ENCODE measurements at regions not wholly inside any gene's neighbourhood (a gene's known extent, or its start where the extent isn't known, plus 50 kb on each side); places are given as distances from the start of the nearest gene placed in this dataset.
"Not testable (repeated sequence)": the region's sequence is repeated elsewhere in the genome, so short reads cannot be mapped to it uniquely, and the experiment has no call there.

- DNase-seq, result no peak
Measured at GRCh38 chr6:50899306-50899870, 80.7 kb downstream of the TFAP2B start.

- DNase-seq, result no peak
Measured at GRCh38 chr6:50902260-50902659, 83.6 kb downstream of the TFAP2B start.

- peak; percentile 76 for DNase-seq
Measured at GRCh38 chr6:50905297-50905696, 86.6 kb downstream of the TFAP2B start.

DNA sequence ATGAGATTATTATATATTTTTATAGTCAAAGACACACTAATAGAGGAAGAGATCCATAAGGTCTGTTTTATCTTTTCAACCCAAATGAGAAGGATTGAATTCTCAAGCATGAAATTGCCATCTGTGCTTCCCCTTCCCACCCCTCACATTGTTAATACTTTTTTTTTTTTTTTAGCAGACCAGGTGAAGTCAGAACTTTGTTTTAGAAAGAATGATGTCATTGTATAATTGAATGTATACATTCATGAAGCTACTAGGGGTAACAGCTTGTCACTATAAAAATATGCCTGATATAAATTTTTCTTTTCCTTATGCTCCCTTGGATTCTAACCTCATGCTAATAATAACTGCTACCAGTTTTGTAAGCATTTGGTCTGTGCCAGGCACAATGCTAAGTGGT, 88.9 kb downstream of the TFAP2B start:
- DNase-seq, result no peak

DNA sequence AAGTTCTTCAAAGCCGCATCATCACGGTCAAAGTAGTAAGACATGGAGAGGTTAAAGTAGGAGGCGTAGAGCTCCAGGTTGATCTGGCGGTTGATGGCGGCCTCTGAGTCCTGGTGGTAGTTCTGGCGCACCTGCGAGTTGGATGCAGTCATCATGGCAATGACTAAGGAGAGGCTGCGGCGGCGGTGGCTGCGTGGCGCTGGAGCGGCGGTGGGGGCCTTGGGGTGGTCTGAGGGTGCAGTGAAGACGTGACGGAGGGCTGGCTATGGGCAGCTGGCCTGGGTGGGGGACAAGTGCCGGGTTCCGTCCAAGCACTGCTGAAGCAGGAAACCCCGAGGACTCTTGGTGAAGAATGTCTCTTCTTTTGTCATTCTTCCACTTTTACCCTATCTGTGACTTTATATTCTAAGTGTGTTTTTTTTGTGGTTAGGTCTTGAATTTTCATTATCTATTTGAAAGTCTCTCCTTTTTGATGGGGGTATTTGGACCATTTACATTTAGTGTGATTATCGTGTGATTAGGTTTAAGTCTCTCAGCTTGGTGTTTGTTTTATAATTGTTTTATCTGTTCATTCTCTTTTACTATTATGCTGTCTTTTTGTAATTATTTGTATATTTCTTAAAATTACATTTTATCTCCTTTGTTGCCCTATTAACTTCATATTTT, 94.6 kb downstream of the TFAP2B start:
- no peak for DNase-seq

DNA sequence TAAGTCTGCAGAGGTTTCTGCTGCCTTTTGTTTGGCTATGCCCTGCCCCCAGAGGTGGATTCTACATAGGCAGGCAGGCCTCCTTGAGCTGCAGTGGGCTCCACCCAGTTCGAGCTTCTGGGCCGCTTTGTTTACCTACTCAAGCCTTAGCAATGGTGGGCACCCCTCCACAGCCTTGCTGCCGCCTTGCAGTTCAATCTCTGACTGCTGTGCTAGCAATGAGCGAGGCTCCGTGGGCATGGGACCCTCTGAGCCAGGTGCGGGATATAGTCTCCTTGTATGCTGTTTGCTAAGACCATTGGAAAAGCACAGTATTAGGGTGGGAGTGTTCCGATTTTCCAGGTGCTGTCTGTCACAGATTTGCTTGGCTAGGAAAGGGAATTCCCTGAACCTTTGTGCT, 102.7 kb downstream of the TFAP2B start:
- DNase-seq, result not testable (repeated sequence)

DNA sequence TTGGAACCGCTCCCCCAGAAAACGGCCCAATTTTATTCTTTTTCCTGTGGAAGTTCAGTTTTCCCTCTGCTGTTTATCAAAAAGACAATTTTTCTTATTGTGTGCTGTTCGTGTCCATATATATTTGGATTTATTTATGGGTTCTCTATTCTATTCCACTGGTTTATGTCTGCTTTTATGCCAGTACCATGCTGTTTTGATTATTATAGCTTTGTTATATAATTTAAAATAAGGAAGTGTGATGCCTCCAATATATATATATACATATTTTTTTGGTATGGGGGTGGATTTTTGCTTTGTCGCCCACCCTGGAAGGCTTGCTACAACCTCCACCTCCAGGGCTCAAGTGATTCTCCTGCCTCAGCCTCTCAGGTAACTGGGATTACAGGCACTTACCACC, 103.3 kb downstream of the TFAP2B start:
- DNase-seq, result no peak

DNA sequence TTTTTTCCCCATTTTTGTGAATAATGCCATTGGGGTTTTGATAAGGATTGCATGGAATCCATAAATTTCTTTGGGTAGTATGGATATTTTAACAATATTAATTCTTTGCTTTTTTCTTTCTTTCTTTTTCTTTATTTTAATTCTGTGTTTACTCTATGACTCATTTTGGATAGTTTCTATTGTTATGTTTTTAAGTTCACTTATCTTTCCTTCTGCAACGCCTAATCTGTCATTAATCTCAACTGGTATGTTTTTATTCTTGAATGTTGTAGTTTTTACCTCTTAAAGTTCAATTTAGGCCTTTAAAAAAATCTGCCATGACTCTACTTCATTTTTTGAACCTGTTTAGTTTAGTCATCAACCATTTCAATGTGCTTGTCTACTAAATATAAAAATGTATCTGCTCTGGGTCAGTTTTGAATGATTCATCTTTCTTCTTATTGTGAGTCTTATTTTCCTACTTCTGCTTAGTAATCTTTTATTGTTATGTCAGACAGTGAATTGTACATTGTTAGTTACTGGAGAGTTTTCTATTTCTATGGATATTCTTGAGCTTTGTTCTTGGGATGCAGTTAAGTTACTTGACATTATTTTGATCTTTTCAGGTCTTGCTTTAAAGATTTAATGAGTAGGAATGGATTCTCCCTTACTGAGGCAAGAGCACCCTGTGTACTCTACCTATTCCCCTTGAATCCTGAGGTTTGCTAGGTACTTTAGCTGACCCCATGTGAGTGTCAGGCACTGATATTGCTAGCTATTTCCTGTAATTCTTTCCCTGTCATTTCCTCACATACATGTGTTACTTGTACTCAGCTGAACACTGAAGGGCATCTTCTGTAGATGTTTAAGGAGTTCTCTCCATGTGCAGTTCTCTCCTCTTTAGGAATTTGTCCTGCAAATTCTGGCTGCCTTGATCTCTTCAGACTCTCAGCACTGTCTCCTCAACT, 104.2 kb downstream of the TFAP2B start:
- DNase-seq, result no peak

DNA sequence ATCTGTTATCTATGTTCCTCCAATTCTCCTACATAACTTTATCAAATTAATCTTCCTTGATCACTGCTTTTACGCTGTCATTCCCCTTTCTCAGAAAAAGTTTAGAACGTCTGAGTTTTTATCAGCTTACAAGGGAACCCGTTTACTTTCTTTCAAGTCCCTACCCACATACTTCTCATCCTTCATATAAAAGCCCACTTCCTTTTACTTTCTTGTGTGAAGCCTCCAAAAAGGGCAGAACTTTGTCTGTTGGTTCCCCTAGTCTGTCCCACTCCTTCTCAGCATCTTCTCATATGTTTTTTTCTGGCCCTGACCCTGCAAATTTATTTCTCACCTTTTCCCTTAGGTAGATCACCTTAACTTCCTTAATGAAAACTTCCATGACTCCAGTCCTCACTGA, 106.1 kb downstream of the TFAP2B start:
- no peak for DNase-seq

DNA sequence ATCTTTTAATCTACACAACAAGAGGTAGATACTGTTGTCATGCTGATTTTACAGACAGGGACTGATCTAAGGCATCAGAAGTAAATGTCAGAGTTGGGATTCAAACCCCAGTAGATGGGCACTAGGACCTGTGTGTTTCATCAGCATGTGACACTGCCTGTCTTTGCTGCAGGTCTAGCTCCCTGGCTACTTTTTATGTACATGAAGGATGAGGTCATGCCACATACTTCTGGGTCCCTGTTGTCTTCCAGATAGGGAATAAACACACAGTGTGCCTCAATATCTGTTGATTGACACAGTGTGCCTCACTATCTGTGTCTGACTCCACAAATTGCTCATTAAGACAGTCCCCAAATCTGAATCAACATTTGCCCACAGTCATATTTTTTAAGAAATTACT, 106.9 kb downstream of the TFAP2B start:
- DNase-seq, result no peak

- DNase-seq, result no peak
Measured at GRCh38 chr6:50925981-50926380, 107.3 kb downstream of the TFAP2B start.

DNA sequence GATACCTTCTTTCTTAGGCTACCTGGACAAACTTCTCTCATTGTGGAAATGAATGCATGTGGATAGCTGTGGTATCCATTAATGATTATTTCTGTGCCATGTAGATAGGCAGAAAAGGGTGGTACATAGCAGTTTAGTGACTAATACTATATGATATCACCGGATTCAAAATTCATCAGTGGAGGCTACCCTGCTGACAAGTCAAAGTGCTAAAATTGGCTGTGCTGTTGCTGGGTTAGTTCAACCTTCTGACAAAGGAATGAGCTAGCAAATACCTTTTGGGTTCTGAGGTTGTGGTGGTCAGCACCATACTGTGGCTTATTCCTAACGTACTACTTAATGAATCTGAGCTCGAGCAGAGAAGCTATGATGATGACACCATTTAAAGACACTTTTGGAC, 109.1 kb downstream of the TFAP2B start:
- DNase-seq, result no peak

GRCh38 chr6:50929323-50929722, 110.7 kb downstream of the TFAP2B start:
- DNase-seq, result no peak

GRCh38 chr6:50935442-50935841, 116.8 kb downstream of the TFAP2B start:
- no peak for DNase-seq

DNA sequence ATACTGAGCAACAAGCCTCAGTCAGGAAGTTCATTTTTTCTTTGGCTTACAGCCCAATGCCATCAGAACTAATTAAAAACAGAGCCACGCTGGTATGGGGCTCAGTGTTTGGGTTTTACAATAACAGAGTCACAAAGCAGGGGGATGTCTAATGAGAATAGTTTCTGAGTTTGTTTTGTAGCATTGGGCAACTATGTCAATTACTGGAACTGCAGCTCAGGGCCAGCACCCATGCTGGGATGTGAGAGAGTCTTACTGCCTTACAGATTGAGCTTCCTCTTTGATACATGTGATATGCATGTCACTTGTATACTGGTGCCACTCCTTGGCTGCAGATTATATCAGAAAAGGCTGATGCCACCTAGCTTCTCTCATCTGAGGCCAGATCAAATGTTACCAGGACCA, 117.6 kb downstream of the TFAP2B start:
- DNase-seq, result peak; percentile 7

DNA sequence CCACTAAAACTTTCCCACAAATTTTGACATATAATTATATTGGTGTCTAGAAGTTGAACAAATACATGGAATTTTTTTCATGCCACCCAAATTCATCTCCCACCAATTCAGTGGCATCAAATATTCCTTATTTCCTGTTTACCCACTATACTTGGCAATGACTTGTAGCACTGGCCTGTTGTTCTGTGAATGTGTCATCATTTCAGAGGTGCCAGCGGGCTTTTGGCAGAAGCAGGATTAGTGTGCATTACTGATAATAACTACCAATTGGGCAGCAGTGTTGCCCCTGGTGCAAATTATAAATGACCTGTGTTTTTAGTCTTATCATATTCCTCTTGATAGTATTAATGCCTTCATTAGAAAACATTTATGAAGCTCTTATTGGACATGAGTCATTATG, 121.3 kb downstream of the TFAP2B start:
- no peak for DNase-seq

DNA sequence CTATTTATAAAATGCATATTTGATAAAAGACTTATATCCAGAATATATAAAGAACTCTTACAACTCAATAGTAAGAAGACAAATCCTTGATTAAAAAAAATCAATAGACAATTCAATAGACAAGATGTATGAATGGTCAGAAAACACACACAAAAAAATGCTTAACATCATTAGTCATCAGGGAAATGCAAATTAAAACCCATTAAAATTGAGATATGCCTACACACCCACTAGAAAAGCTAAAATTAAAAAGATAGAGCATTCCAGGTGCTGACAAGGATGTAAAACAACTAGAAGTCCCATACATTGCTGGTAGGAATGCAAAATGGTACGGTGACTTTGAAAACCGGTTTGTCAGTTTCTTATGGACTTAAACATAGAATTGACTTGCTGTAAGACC, 127.1 kb downstream of the TFAP2B start:
- no peak for DNase-seq

GRCh38 chr6:50952092-50952907, 133.6 kb downstream of the TFAP2B start:
- DNase-seq, result peak; percentile 9

- no peak for DNase-seq
Measured at GRCh38 chr6:50956014-50956413, 137.3 kb downstream of the TFAP2B start.

GRCh38 chr6:50958148-50958697, 139.6 kb downstream of the TFAP2B start:
- no peak for DNase-seq

- DNase-seq, result no peak
Measured at GRCh38 chr6:50959081-50959641, 140.5 kb downstream of the TFAP2B start.

DNA sequence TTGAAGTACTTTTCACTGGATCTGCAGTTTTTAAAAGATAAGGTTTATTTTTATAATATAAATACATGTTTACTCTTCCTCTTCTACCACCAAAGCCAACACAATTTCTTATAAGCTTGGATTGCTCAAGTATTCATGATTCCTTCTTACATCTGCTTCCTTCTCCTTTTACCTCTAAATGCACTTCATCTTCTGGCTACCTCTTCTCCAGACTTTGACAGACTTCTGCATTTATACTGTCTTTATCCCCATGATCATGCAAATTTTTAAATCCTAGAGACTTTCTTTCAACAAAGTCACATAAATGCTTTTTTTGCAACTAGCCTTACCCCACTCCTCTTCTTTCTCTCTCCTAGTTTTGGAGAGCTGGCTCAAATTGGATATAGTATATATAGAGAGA, 142.9 kb downstream of the TFAP2B start:
- no peak for DNase-seq

Data from NCI-H345 (cell line).